Neural progenitor cell (in vitro differentiated cells): ENCODE measurements at regions not wholly inside any gene's neighbourhood (a gene's known extent, or its start where the extent isn't known, plus 50 kb on each side); places are given as distances from the start of the nearest gene placed in this dataset.
A peak's percentile ranks its signal among the peaks of the same experiment; 100 is the strongest.

Source experiments
- DNase-seq: peaks from one replicate; pipeline ENCODE4 v3.0.0-alpha.2; 2016; ENCODE audit warnings: low spot score
- H2AFZ ChIP-seq: fragments of 200-600 bp; sonication (generic); replicated peaks from 2 replicates; pipeline ENCODE4 v1.6.1; 2016; ENCODE audit warnings: antibody characterized with exemption
- H3F3A ChIP-seq: fragments of 200-600 bp; sonication (generic); 2 replicates; pipeline ENCODE4 v1.6.1; 2016; ENCODE audit warnings: antibody characterized with exemption, low read depth
- H3K27ac ChIP-seq: fragments of 200-600 bp; sonication (generic); 2 replicates; pipeline ENCODE4 v1.5.1; 2016; ENCODE audit warnings: mild to moderate bottlenecking
- H3K27me3 ChIP-seq: fragments of 200-600 bp; sonication (generic); 2 replicates; pipeline ENCODE4 v1.6.1; 2016; ENCODE audit warnings: mild to moderate bottlenecking, moderate library complexity
- H3K36me3 ChIP-seq: fragments of 200-600 bp; sonication (generic); 2 replicates; pipeline ENCODE4 v1.5.1; 2016
- H3K4me1 ChIP-seq: fragments of 200-600 bp; sonication (generic); 2 replicates; pipeline ENCODE4 v1.6.1; 2016; ENCODE audit warnings: mixed run types
- H3K4me2 ChIP-seq: fragments of 200-600 bp; sonication (generic); 2 replicates; pipeline ENCODE4 v1.6.1; 2016
- H3K4me3 ChIP-seq: fragments of 200-600 bp; sonication (generic); 2 replicates; pipeline ENCODE4 v1.5.1; 2016
- H3K79me2 ChIP-seq: fragments of 200-600 bp; sonication (generic); 2 replicates; pipeline ENCODE4 v1.6.1; 2016; ENCODE audit warnings: low read depth
- H3K9ac ChIP-seq: fragments of 200-600 bp; sonication (generic); 2 replicates; pipeline ENCODE4 v1.6.1; 2016
- H3K9me3 ChIP-seq: fragments of 200-600 bp; sonication (generic); 2 replicates; pipeline ENCODE4 v1.5.1; 2016; ENCODE audit warnings: low read depth
- H4K20me1 ChIP-seq: fragments of 200-600 bp; sonication (generic); 2 replicates; pipeline ENCODE4 v1.6.1; 2016; ENCODE audit warnings: low read depth
- H3K27ac Mint-ChIP-seq: 3 replicates; pipeline ENCODE4 v1.8.0; 2021; ENCODE audit warnings: mixed read lengths
- H3K27me3 Mint-ChIP-seq: 2 replicates; pipeline ENCODE4 v1.8.0; 2022; ENCODE audit warnings: low read depth, mild to moderate bottlenecking, inconsistent platforms, moderate library complexity, mixed read lengths; ENCODE audit not compliant: insufficient read depth
- H3K36me3 Mint-ChIP-seq: 3 replicates; pipeline ENCODE4 v1.8.0; 2021; ENCODE audit warnings: mixed read lengths
- H3K4me1 Mint-ChIP-seq: 3 replicates; pipeline ENCODE4 v1.8.0; 2021; ENCODE audit warnings: mixed read lengths
- H3K4me3 Mint-ChIP-seq: 3 replicates; pipeline ENCODE4 v1.8.0; 2021; ENCODE audit warnings: mild to moderate bottlenecking, moderate library complexity, mixed read lengths
- H3K9me3 Mint-ChIP-seq: 3 replicates; pipeline ENCODE4 v1.8.0; 2020; ENCODE audit warnings: mixed read lengths
- CTCF ChIP-seq: fragments of 200-600 bp; sonication (generic); IDR thresholded peaks from 2 replicates; pipeline ENCODE4 v1.5.1; 2017; ENCODE audit warnings: antibody characterized with exemption, mild to moderate bottlenecking
- EZH2 ChIP-seq: fragments of 200-600 bp; sonication (generic); IDR thresholded peaks from 2 replicates; pipeline ENCODE4 v1.6.1; 2017; ENCODE audit warnings: antibody characterized with exemption, mild to moderate bottlenecking, moderate library complexity
- EZH2phosphoT487 ChIP-seq: fragments of 200-600 bp; sonication (generic); IDR thresholded peaks from 2 replicates; pipeline ENCODE4 v1.6.1; 2017; ENCODE audit warnings: antibody characterized with exemption

- no peak overlapping the region for H2AFZ ChIP-seq
- DNase-seq = no peak
- H3K4me3 ChIP-seq = no peak overlapping the region
- Mint-ChIP-seq H3K4me1 (peaks cover 4% of the 10 kb centered on the region), H3K27me3 (no peaks in the 10 kb centered on the region), H3K36me3 (no peaks in the 10 kb centered on the region), H3K9me3 (no peaks in the 10 kb centered on the region), H3K27ac (no peak overlapping the region), H3K4me3 (no peak overlapping the region)
- no peaks in the 10 kb centered on the region for H3K36me3 ChIP-seq
- peaks cover 20% of the 10 kb centered on the region for H3K4me1 ChIP-seq
- H3K27ac ChIP-seq = no peak overlapping the region
- no peak overlapping the region for H3K9ac ChIP-seq
- H3K79me2 ChIP-seq = no peaks in the 10 kb centered on the region
- no peak for TF ChIP-seq CTCF
- H4K20me1 ChIP-seq = no peaks in the 10 kb centered on the region
- H3K27me3 ChIP-seq = no peaks in the 10 kb centered on the region
- no peaks in the 10 kb centered on the region for H3K9me3 ChIP-seq
- H3F3A ChIP-seq = peaks cover 13% of the 10 kb centered on the region
- H3K4me2 ChIP-seq = no peak overlapping the region
Measured at GRCh38 chr10:60679388-60679990, 98.8 kb upstream of the CDK1 start.

- no peak overlapping the region for H3K4me2 ChIP-seq
- Mint-ChIP-seq H3K27me3 (no peaks in the 10 kb centered on the region), H3K9me3 (peaks cover 3% of the 10 kb centered on the region), H3K27ac (no peak overlapping the region), H3K4me3 (no peak overlapping the region), H3K4me1 (peaks cover 4% of the 10 kb centered on the region), H3K36me3 (no peaks in the 10 kb centered on the region)
- H2AFZ ChIP-seq = no peak overlapping the region
- H3K27me3 ChIP-seq = no peaks in the 10 kb centered on the region
- DNase-seq = no peak
- no peaks in the 10 kb centered on the region for H3K36me3 ChIP-seq
- H4K20me1 ChIP-seq = no peaks in the 10 kb centered on the region
- peaks cover 13% of the 10 kb centered on the region for H3F3A ChIP-seq
- H3K9me3 ChIP-seq = no peaks in the 10 kb centered on the region
- no peak overlapping the region for H3K4me3 ChIP-seq
- no peak overlapping the region for H3K9ac ChIP-seq
- peaks cover 20% of the 10 kb centered on the region for H3K4me1 ChIP-seq
- TF ChIP-seq EZH2 = no peak
- H3K27ac ChIP-seq = no peak overlapping the region
- H3K79me2 ChIP-seq = no peaks in the 10 kb centered on the region
Measured at GRCh38 chr10:60678978-60679377, 99.3 kb upstream of the CDK1 start.

- no peak overlapping the region for H3K4me3 Mint-ChIP-seq
- Histone ChIP-seq H3F3A (peaks cover 13% of the 10 kb centered on the region), H3K36me3 (no peaks in the 10 kb centered on the region), H3K4me3 (no peak overlapping the region), H3K79me2 (no peaks in the 10 kb centered on the region), H3K27me3 (no peaks in the 10 kb centered on the region), H3K9me3 (no peaks in the 10 kb centered on the region), H3K4me2 (peak overlapping the region; percentile 41), H3K4me1 (peaks cover 20% of the 10 kb centered on the region), H4K20me1 (no peaks in the 10 kb centered on the region), H2AFZ (no peak overlapping the region), H3K27ac (peak overlapping the region; percentile 31), H3K9ac (no peak overlapping the region)
- DNase-seq = peak; percentile 72
- TF ChIP-seq EZH2phosphoT487 (no peak), EZH2 (no peak), CTCF (no peak)
- H3K9me3 Mint-ChIP-seq = peaks cover 3% of the 10 kb centered on the region
- H3K4me1 Mint-ChIP-seq = peaks cover 4% of the 10 kb centered on the region
- no peaks in the 10 kb centered on the region for H3K27me3 Mint-ChIP-seq
- H3K27ac Mint-ChIP-seq = no peak overlapping the region
- no peaks in the 10 kb centered on the region for H3K36me3 Mint-ChIP-seq
Measured at GRCh38 chr10:60677531-60678129, 100.6 kb upstream of the CDK1 start.

GRCh38 chr10:60675236-60675635 lies 103.0 kb upstream of the CDK1 start:
- H3F3A ChIP-seq = peaks cover 13% of the 10 kb centered on the region
- H3K4me1 Mint-ChIP-seq = peaks cover 4% of the 10 kb centered on the region
- H3K36me3 ChIP-seq = no peaks in the 10 kb centered on the region
- no peak overlapping the region for H2AFZ ChIP-seq
- H3K27me3 Mint-ChIP-seq = peaks cover 2% of the 10 kb centered on the region
- no peaks in the 10 kb centered on the region for H3K36me3 Mint-ChIP-seq
- no peak overlapping the region for H3K27ac Mint-ChIP-seq
- no peak overlapping the region for H3K27ac ChIP-seq
- no peaks in the 10 kb centered on the region for H3K27me3 ChIP-seq
- H3K9ac ChIP-seq = no peak overlapping the region
- H3K9me3 Mint-ChIP-seq = peaks cover 6% of the 10 kb centered on the region
- H3K79me2 ChIP-seq = no peaks in the 10 kb centered on the region
- H3K4me3 Mint-ChIP-seq = no peak overlapping the region
- TF ChIP-seq EZH2 = no peak
- no peak for TF ChIP-seq EZH2phosphoT487
- TF ChIP-seq CTCF = no peak
- H3K4me1 ChIP-seq = peaks cover 20% of the 10 kb centered on the region
- no peaks in the 10 kb centered on the region for H4K20me1 ChIP-seq
- no peak overlapping the region for H3K4me2 ChIP-seq
- no peak overlapping the region for H3K4me3 ChIP-seq
- no peaks in the 10 kb centered on the region for H3K9me3 ChIP-seq
- DNase-seq = no peak
